Osteocyte (in vitro differentiated cells): ENCODE measurements at regions not wholly inside any gene's neighbourhood (a gene's known extent, or its start where the extent isn't known, plus 50 kb on each side); places are given as distances from the start of the nearest gene placed in this dataset.

Source experiments
- DNase-seq: peaks from one replicate; pipeline ENCODE4 v3.0.0; 2021; ENCODE audit warnings: mixed read lengths; ENCODE audit not compliant: unreplicated experiment; ENCODE audit errors: extremely low spot score
- H3K27ac Mint-ChIP-seq: one replicate; pipeline ENCODE4 v1.8.0; 2021; ENCODE audit warnings: mild to moderate bottlenecking, mixed read lengths; ENCODE audit not compliant: unreplicated experiment
- H3K27me3 Mint-ChIP-seq: one replicate; pipeline ENCODE4 v1.8.0; 2021; ENCODE audit warnings: mixed read lengths; ENCODE audit not compliant: unreplicated experiment
- H3K36me3 Mint-ChIP-seq: one replicate; pipeline ENCODE4 v1.8.0; 2021; ENCODE audit warnings: mixed read lengths; ENCODE audit not compliant: unreplicated experiment
- H3K4me1 Mint-ChIP-seq: one replicate; pipeline ENCODE4 v1.8.0; 2021; ENCODE audit warnings: mixed read lengths; ENCODE audit not compliant: unreplicated experiment
- H3K4me3 Mint-ChIP-seq: one replicate; pipeline ENCODE4 v1.8.0; 2021; ENCODE audit warnings: mild to moderate bottlenecking, moderate library complexity, mixed read lengths; ENCODE audit not compliant: unreplicated experiment
- H3K9me3 Mint-ChIP-seq: one replicate; pipeline ENCODE4 v1.8.0; 2021; ENCODE audit warnings: mixed read lengths; ENCODE audit not compliant: unreplicated experiment
- TF ChIP-seq, protein P1 (sequence below): fragments of 200-600 bp; sonication (generic); IDR thresholded peaks from 2 replicates; pipeline ENCODE4 v1.5.0; 2021; ENCODE audit warnings: antibody characterized with exemption, mild to moderate bottlenecking, moderate library complexity

DNA sequence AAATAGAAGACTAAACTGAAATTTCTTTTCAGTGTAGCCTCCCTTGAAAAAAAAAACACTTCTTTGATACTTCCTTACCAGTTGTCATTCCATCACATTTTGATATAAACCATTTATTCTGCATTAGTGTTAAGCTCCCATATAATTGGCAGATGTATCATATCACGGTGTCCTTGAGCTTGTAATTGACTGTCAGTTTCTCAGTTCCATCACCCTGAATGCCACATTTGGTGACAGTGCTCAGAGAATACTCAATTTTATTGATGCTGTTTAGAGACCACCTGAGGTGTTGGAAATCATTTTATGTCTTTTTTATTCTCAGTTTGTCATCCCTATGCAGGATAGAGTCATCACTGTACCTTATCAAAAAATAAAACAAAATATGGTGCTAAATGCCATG, 1528.2 kb downstream of the RAPGEF2 start:
- H3K4me1 Mint-ChIP-seq, result no peaks in the 10 kb centered on the region
- H3K36me3 Mint-ChIP-seq, result no peaks in the 10 kb centered on the region
- TF ChIP-seq, protein P1, sequence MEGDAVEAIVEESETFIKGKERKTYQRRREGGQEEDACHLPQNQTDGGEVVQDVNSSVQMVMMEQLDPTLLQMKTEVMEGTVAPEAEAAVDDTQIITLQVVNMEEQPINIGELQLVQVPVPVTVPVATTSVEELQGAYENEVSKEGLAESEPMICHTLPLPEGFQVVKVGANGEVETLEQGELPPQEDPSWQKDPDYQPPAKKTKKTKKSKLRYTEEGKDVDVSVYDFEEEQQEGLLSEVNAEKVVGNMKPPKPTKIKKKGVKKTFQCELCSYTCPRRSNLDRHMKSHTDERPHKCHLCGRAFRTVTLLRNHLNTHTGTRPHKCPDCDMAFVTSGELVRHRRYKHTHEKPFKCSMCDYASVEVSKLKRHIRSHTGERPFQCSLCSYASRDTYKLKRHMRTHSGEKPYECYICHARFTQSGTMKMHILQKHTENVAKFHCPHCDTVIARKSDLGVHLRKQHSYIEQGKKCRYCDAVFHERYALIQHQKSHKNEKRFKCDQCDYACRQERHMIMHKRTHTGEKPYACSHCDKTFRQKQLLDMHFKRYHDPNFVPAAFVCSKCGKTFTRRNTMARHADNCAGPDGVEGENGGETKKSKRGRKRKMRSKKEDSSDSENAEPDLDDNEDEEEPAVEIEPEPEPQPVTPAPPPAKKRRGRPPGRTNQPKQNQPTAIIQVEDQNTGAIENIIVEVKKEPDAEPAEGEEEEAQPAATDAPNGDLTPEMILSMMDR, result no peak
- peaks cover 10% of the 10 kb centered on the region for H3K9me3 Mint-ChIP-seq
- no peak overlapping the region for H3K4me3 Mint-ChIP-seq
- no peak overlapping the region for H3K27ac Mint-ChIP-seq
- DNase-seq, result no peak
- no peaks in the 10 kb centered on the region for H3K27me3 Mint-ChIP-seq

DNA sequence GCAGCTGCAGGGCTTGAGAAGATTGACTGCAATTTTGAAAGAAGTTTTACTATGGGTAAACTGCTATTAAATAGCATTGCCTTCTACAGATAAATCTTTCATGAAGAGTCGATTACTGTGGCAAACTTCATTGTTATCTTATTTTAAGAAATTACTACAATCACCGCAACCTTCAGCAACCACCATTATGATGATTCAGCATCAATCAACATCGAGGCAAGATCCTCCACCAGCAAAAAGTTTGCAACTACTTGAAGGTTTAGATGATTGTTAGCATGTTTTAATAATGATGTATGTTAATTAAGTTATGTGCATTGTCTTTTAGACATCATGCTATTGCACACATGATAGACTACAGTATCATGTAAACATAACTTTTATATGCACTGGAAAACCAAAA, 1511.0 kb downstream of the FSTL5 start:
- H3K9me3 Mint-ChIP-seq, result peaks cover 9% of the 10 kb centered on the region
- no peak overlapping the region for H3K4me3 Mint-ChIP-seq

DNA sequence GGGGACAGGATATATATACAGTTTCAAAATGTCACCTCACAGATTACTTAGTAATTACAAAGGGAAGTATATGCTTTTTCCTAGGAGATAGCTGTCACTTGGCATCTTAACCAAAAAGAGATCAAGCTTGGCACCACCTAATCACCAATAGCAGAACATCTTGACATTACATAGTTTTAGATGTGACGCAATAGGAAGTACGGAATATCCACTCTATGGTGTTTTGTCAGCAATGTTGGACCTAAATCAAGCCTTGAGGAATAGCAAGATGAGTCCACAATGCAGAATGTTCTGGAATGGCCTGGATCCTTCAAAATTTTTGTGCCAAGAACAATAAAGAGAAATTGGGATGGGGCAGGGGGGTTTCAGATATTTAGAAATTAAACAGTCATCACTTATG, 1488.2 kb downstream of the FSTL5 start:
- Mint-ChIP-seq H3K27me3 (no peaks in the 10 kb centered on the region), H3K27ac (no peak overlapping the region), H3K4me3 (no peak overlapping the region), H3K36me3 (no peaks in the 10 kb centered on the region), H3K4me1 (peaks cover 4% of the 10 kb centered on the region), H3K9me3 (peaks cover 7% of the 10 kb centered on the region)
- TF ChIP-seq, protein P1, result no peak
- DNase-seq, result no peak

More for the DNA sequence above, 1511.0 kb downstream of the FSTL5 start:
- no peaks in the 10 kb centered on the region for H3K36me3 Mint-ChIP-seq
- H3K27ac Mint-ChIP-seq, result no peak overlapping the region
- H3K4me1 Mint-ChIP-seq, result no peaks in the 10 kb centered on the region
- no peaks in the 10 kb centered on the region for H3K27me3 Mint-ChIP-seq
- no peak for DNase-seq
- TF ChIP-seq, protein P1, result no peak

DNA sequence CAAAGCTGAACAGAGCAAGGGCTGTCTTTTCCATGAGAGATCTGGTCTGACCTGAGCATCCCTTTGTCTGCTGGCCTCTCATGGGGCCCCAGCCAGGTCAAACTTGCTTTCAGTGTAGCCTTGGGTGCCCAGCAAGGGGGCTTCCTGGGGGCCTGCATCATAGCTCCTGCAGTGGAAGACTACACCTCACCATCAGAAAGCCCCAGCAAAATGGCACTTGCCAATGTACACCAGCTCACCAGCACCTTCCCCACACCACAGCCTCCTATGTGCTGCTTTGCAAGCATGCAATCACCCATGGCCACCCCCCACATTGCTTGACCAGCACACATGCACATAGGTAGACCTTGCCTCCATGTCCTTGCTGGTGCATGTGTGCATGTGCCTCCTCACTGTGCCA, 1478.1 kb downstream of the FSTL5 start:
- no peak overlapping the region for H3K4me3 Mint-ChIP-seq
- TF ChIP-seq, protein P1, result no peak
- H3K27ac Mint-ChIP-seq, result no peak overlapping the region
- H3K36me3 Mint-ChIP-seq, result no peaks in the 10 kb centered on the region
- no peaks in the 10 kb centered on the region for H3K9me3 Mint-ChIP-seq
- H3K27me3 Mint-ChIP-seq, result peaks cover 5% of the 10 kb centered on the region
- no peak for DNase-seq
- no peaks in the 10 kb centered on the region for H3K4me1 Mint-ChIP-seq

DNA sequence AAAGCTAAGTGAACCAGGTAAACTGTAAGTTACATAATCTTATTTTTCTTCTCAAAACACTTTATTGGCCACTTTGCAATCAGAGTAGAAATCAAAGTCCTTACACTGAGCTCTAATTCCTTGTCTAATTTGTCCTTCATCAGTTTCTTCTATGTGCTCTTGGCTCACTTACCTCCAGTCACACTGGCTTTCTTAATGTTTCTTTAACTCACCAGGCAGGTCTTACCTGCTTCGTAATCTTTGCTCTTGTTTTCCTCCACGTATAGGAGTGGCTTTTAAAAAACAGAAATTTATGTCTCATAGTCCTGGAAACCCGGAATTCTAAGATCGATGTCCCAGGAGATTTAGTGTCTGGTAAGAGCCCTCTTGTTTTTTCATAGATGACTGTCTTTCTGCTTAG, 1462.1 kb downstream of the FSTL5 start:
- TF ChIP-seq, protein P1, result no peak
- Mint-ChIP-seq H3K4me1 (no peaks in the 10 kb centered on the region), H3K36me3 (no peaks in the 10 kb centered on the region), H3K27ac (no peak overlapping the region), H3K9me3 (no peaks in the 10 kb centered on the region), H3K27me3 (no peaks in the 10 kb centered on the region), H3K4me3 (no peak overlapping the region)
- DNase-seq, result no peak
